ENCODE measurements at regions not wholly inside any gene's neighbourhood (a gene's known extent, or its start where the extent isn't known, plus 50 kb on each side); places are given as distances from the start of the nearest gene placed in this dataset.
"Not testable (repeated sequence)": the region's sequence is repeated elsewhere in the genome, so short reads cannot be mapped to it uniquely, and the experiment has no call there.

GRCh38 chr3:18988614-18989229 lies 159.6 kb upstream of the KCNH8 start:
- no peak for DNase-seq (ENCODE audit: low read depth in 2 of 2, low spot score in 1 of 2)

- DNase-seq (ENCODE audit: low read depth in 2 of 2, low spot score in 1 of 2), result no peak
Measured at GRCh38 chr3:18987862-18988447, 160.4 kb upstream of the KCNH8 start.

- no peak for DNase-seq (ENCODE audit: low read depth in 2 of 2, low spot score in 1 of 2)
Measured at GRCh38 chr3:18987070-18987469, 161.2 kb upstream of the KCNH8 start.

- DNase-seq (ENCODE audit: low read depth in 2 of 2, low spot score in 1 of 2), result no peak
Measured at GRCh38 chr3:18982920-18983319, 165.4 kb upstream of the KCNH8 start.

GRCh38 chr3:18976102-18976501 lies 172.2 kb upstream of the KCNH8 start:
- DNase-seq (ENCODE audit: low read depth in 2 of 2, low spot score in 1 of 2), result not testable (repeated sequence)

- no peak for DNase-seq (ENCODE audit: low read depth in 2 of 2, low spot score in 1 of 2)
Measured at GRCh38 chr3:18968120-18968519, 180.2 kb upstream of the KCNH8 start.

- DNase-seq (ENCODE audit: low read depth in 2 of 2, low spot score in 1 of 2), result no peak
Measured at GRCh38 chr3:18965781-18966180, 182.5 kb upstream of the KCNH8 start.

- DNase-seq (ENCODE audit: low read depth in 2 of 2, low spot score in 1 of 2), result no peak
Measured at GRCh38 chr3:18964640-18965039, 183.7 kb upstream of the KCNH8 start.

- no peak for DNase-seq (ENCODE audit: low read depth in 2 of 2, low spot score in 1 of 2)
Measured at GRCh38 chr3:18951333-18951732, 197.0 kb upstream of the KCNH8 start.

- DNase-seq (ENCODE audit: low read depth in 2 of 2, low spot score in 1 of 2), result no peak
Measured at GRCh38 chr3:18946524-18946923, 201.8 kb upstream of the KCNH8 start.

- DNase-seq (ENCODE audit: low read depth in 2 of 2, low spot score in 1 of 2), result no peak
Measured at GRCh38 chr3:18937574-18937973, 210.7 kb upstream of the KCNH8 start.

GRCh38 chr3:18919158-18919557 lies 229.2 kb upstream of the KCNH8 start:
- no peak for DNase-seq (ENCODE audit: low read depth in 2 of 2, low spot score in 1 of 2)

- DNase-seq (ENCODE audit: low read depth in 2 of 2, low spot score in 1 of 2), result no peak
Measured at GRCh38 chr3:18917923-18918322, 230.4 kb upstream of the KCNH8 start.

GRCh38 chr3:18902081-18902793 lies 246.1 kb upstream of the KCNH8 start:
- no peak for DNase-seq (ENCODE audit: low read depth in 2 of 2, low spot score in 1 of 2)

- no peak for DNase-seq (ENCODE audit: low read depth in 2 of 2, low spot score in 1 of 2)
Measured at GRCh38 chr3:18901571-18901970, 246.7 kb upstream of the KCNH8 start.

- DNase-seq (ENCODE audit: low read depth in 2 of 2, low spot score in 1 of 2), result no peak
Measured at GRCh38 chr3:18900994-18901393, 247.3 kb upstream of the KCNH8 start.

GRCh38 chr3:18898911-18899310 lies 249.4 kb upstream of the KCNH8 start:
- no peak for DNase-seq (ENCODE audit: low read depth in 2 of 2, low spot score in 1 of 2)

- no peak for DNase-seq (ENCODE audit: low read depth in 2 of 2, low spot score in 1 of 2)
Measured at GRCh38 chr3:18892756-18893155, 255.6 kb upstream of the KCNH8 start.

GRCh38 chr3:18892047-18892446 lies 256.3 kb upstream of the KCNH8 start:
- no peak for DNase-seq (ENCODE audit: low read depth in 2 of 2, low spot score in 1 of 2)

- no peak for DNase-seq (ENCODE audit: low read depth in 2 of 2, low spot score in 1 of 2)
Measured at GRCh38 chr3:18891641-18892040, 256.7 kb upstream of the KCNH8 start.

- DNase-seq (ENCODE audit: low read depth in 2 of 2, low spot score in 1 of 2), result no peak
Measured at GRCh38 chr3:18890449-18890848, 257.9 kb upstream of the KCNH8 start.

GRCh38 chr3:18888819-18889218 lies 259.5 kb upstream of the KCNH8 start:
- no peak for DNase-seq (ENCODE audit: low read depth in 2 of 2, low spot score in 1 of 2)

GRCh38 chr3:18888370-18888769 lies 259.9 kb upstream of the KCNH8 start:
- no peak for DNase-seq (ENCODE audit: low read depth in 2 of 2, low spot score in 1 of 2)
